ENCODE measurements at regions not wholly inside any gene's neighbourhood (a gene's known extent, or its start where the extent isn't known, plus 50 kb on each side); places are given as distances from the start of the nearest gene placed in this dataset.

GRCh38 chr3:20811631-20812030 lies 625.6 kb upstream of the SGO1 start:
- ChIA-PET CTCF (no interaction called here), POLR2A (no interaction called here)
- 2% methylated on average over 2 of the region's 2 CpGs for WGBS (ENCODE audit: missing lambda C conversion rate)
- H3K4me1 ChIP-seq: no peaks in the 10 kb centered on the region
- no peak overlapping the region for H3K4me2 ChIP-seq
- no peak overlapping the region for H3K4me3 ChIP-seq
- TF ChIP-seq KDM1A (IDR thresholded peaks at IDR 0.05; ENCODE audit: low read depth) (no peak), ELK1 (IDR thresholded peaks at IDR 0.05; ENCODE audit: low read depth, low read length) (no peak), HOXA7 (CRISPR knock-in tag; IDR thresholded peaks at IDR 0.05) (no peak), KDM5A (IDR thresholded peaks at IDR 0.05) (no peak), CHD2 (IDR thresholded peaks at IDR 0.05; ENCODE audit: low read length, partially characterized antibody) (no peak), RFX5 (IDR thresholded peaks at IDR 0.05) (no peak), CBX8 (IDR thresholded peaks at IDR 0.05) (no peak), RNF2 (IDR thresholded peaks at IDR 0.05; ENCODE audit: borderline replicate concordance, low read depth) (no peak), BCL3 (IDR thresholded peaks at IDR 0.05) (no peak), ATOH8 (CRISPR knock-in tag; IDR thresholded peaks at IDR 0.05; ENCODE audit: low read depth) (no peak), JUNB (IDR thresholded peaks at IDR 0.05) (no peak)
- FAIRE-seq: no peak
- peaks cover 3% of the 10 kb centered on the region; the same call in 1 of the 3 replicates for H3K9me3 ChIP-seq
- DNase-seq (ENCODE audit: low read depth in 1 of 2, low spot score in 1 of 2): no peak
- no peak for ATAC-seq
- H3K27ac ChIP-seq: no peak overlapping the region

- no peak overlapping the region for H3K27ac ChIP-seq
- 0% methylated on average over 2 of the region's 2 CpGs for WGBS (ENCODE audit: missing lambda C conversion rate)
- ATAC-seq: no peak
Measured at GRCh38 chr3:20811006-20811405, 625.0 kb upstream of the SGO1 start.

GRCh38 chr3:20810555-20810954 lies 624.5 kb upstream of the SGO1 start:
- POLR2A ChIA-PET: no interaction called here
- DNase-seq (ENCODE audit: low read depth in 1 of 2, low spot score in 1 of 2) (no peak), ATAC-seq (no peak), FAIRE-seq (no peak)
- no peak overlapping the region for H3K4me3 ChIP-seq
- TF ChIP-seq EHF (CRISPR knock-in tag; IDR thresholded peaks at IDR 0.05) (no peak), TFCP2L1 (CRISPR knock-in tag; IDR thresholded peaks at IDR 0.05) (no peak), HEYL (CRISPR knock-in tag; IDR thresholded peaks at IDR 0.05) (no peak), KDM5A (IDR thresholded peaks at IDR 0.05) (no peak), BCL3 (IDR thresholded peaks at IDR 0.05) (no peak), RFX5 (IDR thresholded peaks at IDR 0.05) (no peak), ESRRA (IDR thresholded peaks at IDR 0.05; ENCODE audit: borderline replicate concordance, low read length) (no peak), POLR2A (IDR thresholded peaks at IDR 0.05; ENCODE audit: low read length) (no peak), FOSB (CRISPR knock-in tag; IDR thresholded peaks at IDR 0.05) (no peak), PBX3 (IDR thresholded peaks at IDR 0.05) (no peak), FOXS1 (CRISPR knock-in tag; IDR thresholded peaks at IDR 0.05) (no peak), CBX8 (IDR thresholded peaks at IDR 0.05) (no peak), HDAC2 (IDR thresholded peaks at IDR 0.05) (no peak), ZFP36 (IDR thresholded peaks at IDR 0.05; ENCODE audit: borderline replicate concordance, partially characterized antibody) (no peak), NFE2L2 (conservative IDR thresholded peaks at IDR 0.05; ENCODE audit: low read length) (no peak), HOXA7 (CRISPR knock-in tag; IDR thresholded peaks at IDR 0.05) (no peak), BHLHE40 (IDR thresholded peaks at IDR 0.05; ENCODE audit: low read depth, low read length) (no peak), MAFK (IDR thresholded peaks at IDR 0.05; ENCODE audit: partially characterized antibody) (no peak), CHD2 (IDR thresholded peaks at IDR 0.05; ENCODE audit: low read length, partially characterized antibody) (no peak), HMGXB4 (CRISPR knock-in tag; IDR thresholded peaks at IDR 0.05; ENCODE audit: borderline replicate concordance) (no peak)
- no peaks in the 10 kb centered on the region for H3K4me1 ChIP-seq
- CTCF ChIA-PET: no interaction called here
- H3K27ac ChIP-seq: no peak overlapping the region
- no peak overlapping the region for H3K4me2 ChIP-seq
- H3K9me3 ChIP-seq: peaks cover 3% of the 10 kb centered on the region; the same call in 1 of the 3 replicates

More at GRCh38 chr3:20811006-20811405, 625.0 kb upstream of the SGO1 start:
- no peak for FAIRE-seq
- H3K4me2 ChIP-seq: no peak overlapping the region
- CTCF ChIA-PET: no interaction called here
- TF ChIP-seq MAFK (IDR thresholded peaks at IDR 0.05; ENCODE audit: partially characterized antibody) (peak; percentile 75), CBX8 (IDR thresholded peaks at IDR 0.05) (no peak)
- no peak for DNase-seq (ENCODE audit: low read depth in 1 of 2, low spot score in 1 of 2)
- H3K9me3 ChIP-seq: peaks cover 3% of the 10 kb centered on the region; the same call in 1 of the 3 replicates
- no peaks in the 10 kb centered on the region for H3K4me1 ChIP-seq
- no peak overlapping the region for H3K4me3 ChIP-seq
- POLR2A ChIA-PET: no interaction called here

Measured in A549 (cell line).